ENCODE measurements at regions not wholly inside any gene's neighbourhood (a gene's known extent, or its start where the extent isn't known, plus 50 kb on each side); places are given as distances from the start of the nearest gene placed in this dataset.

DNA sequence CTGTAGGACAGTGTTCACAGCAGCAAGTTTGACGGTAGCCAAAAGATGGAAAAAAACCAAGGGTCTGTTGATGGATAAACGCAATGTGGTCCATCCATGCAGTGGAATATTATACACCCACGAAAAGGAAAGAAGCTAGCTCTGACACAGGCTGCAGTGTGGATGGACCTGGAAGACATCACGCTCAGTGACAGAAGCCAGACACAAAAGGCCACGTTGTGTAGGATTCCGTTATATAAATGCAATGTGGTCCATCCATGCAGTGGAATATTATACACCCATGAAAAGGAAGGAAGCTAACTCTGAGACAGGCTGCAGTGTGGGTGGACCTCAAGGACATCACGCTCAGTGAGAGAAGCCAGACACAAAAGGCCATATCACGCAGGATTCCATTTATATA is 105.5 kb upstream of the SHOX start:
- TF ChIP-seq, protein P1, sequence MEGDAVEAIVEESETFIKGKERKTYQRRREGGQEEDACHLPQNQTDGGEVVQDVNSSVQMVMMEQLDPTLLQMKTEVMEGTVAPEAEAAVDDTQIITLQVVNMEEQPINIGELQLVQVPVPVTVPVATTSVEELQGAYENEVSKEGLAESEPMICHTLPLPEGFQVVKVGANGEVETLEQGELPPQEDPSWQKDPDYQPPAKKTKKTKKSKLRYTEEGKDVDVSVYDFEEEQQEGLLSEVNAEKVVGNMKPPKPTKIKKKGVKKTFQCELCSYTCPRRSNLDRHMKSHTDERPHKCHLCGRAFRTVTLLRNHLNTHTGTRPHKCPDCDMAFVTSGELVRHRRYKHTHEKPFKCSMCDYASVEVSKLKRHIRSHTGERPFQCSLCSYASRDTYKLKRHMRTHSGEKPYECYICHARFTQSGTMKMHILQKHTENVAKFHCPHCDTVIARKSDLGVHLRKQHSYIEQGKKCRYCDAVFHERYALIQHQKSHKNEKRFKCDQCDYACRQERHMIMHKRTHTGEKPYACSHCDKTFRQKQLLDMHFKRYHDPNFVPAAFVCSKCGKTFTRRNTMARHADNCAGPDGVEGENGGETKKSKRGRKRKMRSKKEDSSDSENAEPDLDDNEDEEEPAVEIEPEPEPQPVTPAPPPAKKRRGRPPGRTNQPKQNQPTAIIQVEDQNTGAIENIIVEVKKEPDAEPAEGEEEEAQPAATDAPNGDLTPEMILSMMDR (IDR thresholded peaks at IDR 0.05): no peak
- TF ChIP-seq POLR2AphosphoS5 (IDR thresholded peaks at IDR 0.05): no peak
- no peak for TF ChIP-seq POLR2A (IDR thresholded peaks at IDR 0.05)
